GM12875 (cell line): ENCODE measurements at regions not wholly inside any gene's neighbourhood (a gene's known extent, or its start where the extent isn't known, plus 50 kb on each side); places are given as distances from the start of the nearest gene placed in this dataset.

Experiments
- H3K4me3 ChIP-seq: one replicate; pipeline ENCODE4 v1.5.1; 2011; ENCODE audit warnings: low read depth, low read length, control low read depth
- CTCF ChIP-seq: IDR thresholded peaks from 2 replicates; pipeline ENCODE4 v1.5.1; 2011; ENCODE audit warnings: low read depth, mild to moderate bottlenecking, control low read depth, inconsistent platforms, low read length, moderate library complexity, borderline replicate concordance; ENCODE audit not compliant: insufficient read depth

GRCh38 chr13:99065235-99066015, 87.6 kb upstream of the DOCK9 start:
- H3K4me3 ChIP-seq: no peak overlapping the region
- TF ChIP-seq CTCF: no peak

- TF ChIP-seq CTCF: no peak
- no peak overlapping the region for H3K4me3 ChIP-seq
Observed at GRCh38 chr13:99066219-99066618, 88.4 kb upstream of the DOCK9 start.

- TF ChIP-seq CTCF: no peak
- H3K4me3 ChIP-seq: no peak overlapping the region
Observed at GRCh38 chr13:99067159-99067985, 89.5 kb upstream of the DOCK9 start.

GRCh38 chr13:99071211-99071610, 93.3 kb upstream of the DOCK9 start:
- TF ChIP-seq CTCF: no peak
- H3K4me3 ChIP-seq: no peak overlapping the region

GRCh38 chr13:99071666-99072065, 93.8 kb upstream of the DOCK9 start:
- no peak for TF ChIP-seq CTCF
- no peak overlapping the region for H3K4me3 ChIP-seq

- TF ChIP-seq CTCF: no peak
- no peak overlapping the region for H3K4me3 ChIP-seq
Observed at GRCh38 chr13:99072356-99072755, 94.5 kb upstream of the DOCK9 start.
